ENCODE measurements at regions not wholly inside any gene's neighbourhood (a gene's known extent, or its start where the extent isn't known, plus 50 kb on each side); places are given as distances from the start of the nearest gene placed in this dataset.

GRCh38 chr6:98487612-98488011 is 346.8 kb upstream of the POU3F2 start:
- Histone ChIP-seq H3K4me3 (ENCODE audit: low read depth, low read length) (no peak overlapping the region), H3K9me3 (ENCODE audit: control insufficient read depth, insufficient read depth, low read length) (peaks cover 2% of the 10 kb centered on the region; the same call in 1 of the 2 replicates), H3K27me3 (ENCODE audit: control insufficient read depth, insufficient read depth, low read length) (no peaks in the 10 kb centered on the region), H3K27ac (ENCODE audit: low read depth, low read length) (no peak overlapping the region)
- TF ChIP-seq, protein P1, sequence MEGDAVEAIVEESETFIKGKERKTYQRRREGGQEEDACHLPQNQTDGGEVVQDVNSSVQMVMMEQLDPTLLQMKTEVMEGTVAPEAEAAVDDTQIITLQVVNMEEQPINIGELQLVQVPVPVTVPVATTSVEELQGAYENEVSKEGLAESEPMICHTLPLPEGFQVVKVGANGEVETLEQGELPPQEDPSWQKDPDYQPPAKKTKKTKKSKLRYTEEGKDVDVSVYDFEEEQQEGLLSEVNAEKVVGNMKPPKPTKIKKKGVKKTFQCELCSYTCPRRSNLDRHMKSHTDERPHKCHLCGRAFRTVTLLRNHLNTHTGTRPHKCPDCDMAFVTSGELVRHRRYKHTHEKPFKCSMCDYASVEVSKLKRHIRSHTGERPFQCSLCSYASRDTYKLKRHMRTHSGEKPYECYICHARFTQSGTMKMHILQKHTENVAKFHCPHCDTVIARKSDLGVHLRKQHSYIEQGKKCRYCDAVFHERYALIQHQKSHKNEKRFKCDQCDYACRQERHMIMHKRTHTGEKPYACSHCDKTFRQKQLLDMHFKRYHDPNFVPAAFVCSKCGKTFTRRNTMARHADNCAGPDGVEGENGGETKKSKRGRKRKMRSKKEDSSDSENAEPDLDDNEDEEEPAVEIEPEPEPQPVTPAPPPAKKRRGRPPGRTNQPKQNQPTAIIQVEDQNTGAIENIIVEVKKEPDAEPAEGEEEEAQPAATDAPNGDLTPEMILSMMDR (IDR thresholded peaks at IDR 0.05; ENCODE audit: low read depth, low read length) = no peak
- DNase-seq (ENCODE audit: low read depth, low spot score) = no peak
- CTCF ChIA-PET = no interaction called here
- POLR2A ChIA-PET = no interaction called here

DNA sequence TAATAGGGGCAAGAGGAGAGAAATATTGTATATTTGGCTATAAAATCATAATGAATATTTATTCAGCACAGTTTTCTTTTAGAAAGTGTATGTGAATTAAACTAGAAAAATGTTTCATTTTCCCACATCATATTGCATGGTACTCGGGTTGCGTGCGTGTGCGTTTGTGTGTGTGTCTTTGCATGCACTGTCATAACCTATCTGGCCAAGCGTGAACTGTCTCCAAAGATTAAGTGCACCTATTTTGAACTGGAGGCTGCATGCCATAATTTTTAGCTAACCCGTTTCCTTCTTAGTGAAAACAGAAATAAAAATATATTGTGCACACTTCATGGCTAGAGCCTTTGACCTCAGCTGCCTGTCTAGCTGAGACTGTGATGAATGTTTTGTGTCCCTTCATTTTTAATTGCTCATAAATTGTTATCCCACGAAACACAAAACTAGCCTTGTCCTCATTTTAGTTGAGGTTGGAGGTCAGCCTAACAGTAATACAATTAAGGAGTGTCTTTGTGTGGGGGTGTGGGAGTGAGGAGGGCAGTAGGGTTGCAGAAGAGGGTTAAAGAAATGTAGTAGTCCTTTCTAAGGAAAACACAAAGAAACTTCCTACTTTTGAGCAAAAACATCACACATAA is 336.1 kb upstream of the POU3F2 start:
- no peaks in the 10 kb centered on the region for H3K27me3 ChIP-seq (ENCODE audit: control insufficient read depth, insufficient read depth, low read length)
- CTCF ChIA-PET = no interaction called here
- TF ChIP-seq, protein P1 (IDR thresholded peaks at IDR 0.05; ENCODE audit: low read depth, low read length) = no peak
- no peaks in the 10 kb centered on the region for H3K9me3 ChIP-seq (ENCODE audit: control insufficient read depth, insufficient read depth, low read length)
- H3K4me3 ChIP-seq (ENCODE audit: low read depth, low read length) = no peak overlapping the region
- POLR2A ChIA-PET = no interaction called here
- no peak overlapping the region for H3K27ac ChIP-seq (ENCODE audit: low read depth, low read length)
- DNase-seq (ENCODE audit: low read depth, low spot score) = no peak

DNA sequence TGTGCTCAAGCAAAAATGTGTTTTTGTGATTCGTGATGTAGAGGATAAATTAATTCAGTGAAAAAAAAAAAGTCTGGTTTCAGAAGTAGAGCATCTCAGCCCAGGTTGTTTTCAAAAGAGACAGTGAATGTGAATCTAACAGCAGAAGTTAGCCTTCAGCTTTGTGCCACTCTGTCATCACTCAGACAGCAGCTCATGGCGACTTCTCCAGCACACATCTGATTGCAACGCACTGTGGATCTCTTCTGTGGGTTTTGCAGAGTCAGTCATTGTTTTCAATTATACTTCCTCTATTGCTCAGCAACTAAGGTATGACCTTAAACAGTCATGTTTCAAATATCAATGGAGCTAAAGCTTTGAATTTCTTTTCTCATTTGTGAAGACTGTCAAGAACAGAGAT is 335.5 kb upstream of the POU3F2 start:
- H3K9me3 ChIP-seq (ENCODE audit: control insufficient read depth, insufficient read depth, low read length) = no peaks in the 10 kb centered on the region
- no peak for DNase-seq (ENCODE audit: low read depth, low spot score)
- no peak overlapping the region for H3K27ac ChIP-seq (ENCODE audit: low read depth, low read length)
- ChIA-PET POLR2A (no interaction called here), CTCF (no interaction called here)
- H3K4me3 ChIP-seq (ENCODE audit: low read depth, low read length) = no peak overlapping the region
- TF ChIP-seq, protein P1 (IDR thresholded peaks at IDR 0.05; ENCODE audit: low read depth, low read length) = no peak
- no peaks in the 10 kb centered on the region for H3K27me3 ChIP-seq (ENCODE audit: control insufficient read depth, insufficient read depth, low read length)

GRCh38 chr6:98514073-98514720 is 320.2 kb upstream of the POU3F2 start:
- H3K4me3 ChIP-seq (ENCODE audit: low read depth, low read length) = no peak overlapping the region
- POLR2A ChIA-PET = no interaction called here
- no peaks in the 10 kb centered on the region for H3K9me3 ChIP-seq (ENCODE audit: control insufficient read depth, insufficient read depth, low read length)
- no peak overlapping the region for H3K27ac ChIP-seq (ENCODE audit: low read depth, low read length)
- TF ChIP-seq, protein P1 (IDR thresholded peaks at IDR 0.05; ENCODE audit: low read depth, low read length) = no peak
- DNase-seq (ENCODE audit: low read depth, low spot score) = no peak
- no peaks in the 10 kb centered on the region for H3K27me3 ChIP-seq (ENCODE audit: control insufficient read depth, insufficient read depth, low read length)
- CTCF ChIA-PET = no interaction called here

DNA sequence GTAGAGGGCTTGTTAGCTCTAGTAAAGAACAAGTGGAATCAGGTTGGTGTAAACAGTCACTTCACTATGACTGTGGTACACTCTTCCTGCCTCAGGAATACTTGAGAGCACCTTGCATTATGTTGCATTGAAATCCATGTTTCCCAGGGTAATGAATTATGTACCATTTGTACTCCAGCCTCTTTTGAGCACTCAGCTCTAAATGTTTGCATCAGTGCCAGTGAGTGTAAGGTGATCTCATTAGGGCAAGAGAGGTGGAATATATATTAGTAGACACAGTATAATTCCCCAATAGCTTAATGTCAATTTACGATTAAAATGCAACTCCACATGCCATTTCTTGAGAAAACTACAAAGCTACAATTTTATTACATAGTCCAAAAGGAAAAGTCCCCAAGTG is 319.6 kb upstream of the POU3F2 start:
- POLR2A ChIA-PET = no interaction called here
- TF ChIP-seq, protein P1 (IDR thresholded peaks at IDR 0.05; ENCODE audit: low read depth, low read length) = no peak

More for the DNA sequence above, 319.6 kb upstream of the POU3F2 start:
- Histone ChIP-seq H3K27me3 (ENCODE audit: control insufficient read depth, insufficient read depth, low read length) (no peaks in the 10 kb centered on the region), H3K27ac (ENCODE audit: low read depth, low read length) (no peak overlapping the region), H3K9me3 (ENCODE audit: control insufficient read depth, insufficient read depth, low read length) (no peaks in the 10 kb centered on the region), H3K4me3 (ENCODE audit: low read depth, low read length) (no peak overlapping the region)
- no peak for DNase-seq (ENCODE audit: low read depth, low spot score)
- CTCF ChIA-PET = no interaction called here

Measured in AG04450 (cell line).